Brain microvascular endothelial cell (primary cell): ENCODE measurements at regions not wholly inside any gene's neighbourhood (a gene's known extent, or its start where the extent isn't known, plus 50 kb on each side); places are given as distances from the start of the nearest gene placed in this dataset.

Experiments used
- DNase-seq: peaks from one replicate; pipeline ENCODE4 v3.0.0-alpha.2; 2020
- H3K27ac ChIP-seq: fragments of 250-450 bp; sonication (Bioruptor Pico); 2 replicates; pipeline ENCODE4 v1.5.1; 2020; ENCODE audit warnings: mild to moderate bottlenecking, moderate library complexity
- H3K27me3 ChIP-seq: fragments of 250-450 bp; sonication (Bioruptor Pico); replicated peaks from 2 replicates; pipeline ENCODE4 v1.5.1; 2020; ENCODE audit warnings: mild to moderate bottlenecking
- H3K36me3 ChIP-seq: fragments of 250-450 bp; sonication (Bioruptor Pico); replicated peaks from 2 replicates; pipeline ENCODE4 v1.5.1; 2020; ENCODE audit warnings: mild to moderate bottlenecking
- H3K4me3 ChIP-seq: 2 replicates; pipeline ENCODE4 v1.5.1; 2011; ENCODE audit warnings: low read depth, mild to moderate bottlenecking, control low read depth, low read length, moderate library complexity
- CTCF ChIP-seq: IDR thresholded peaks from 2 replicates; pipeline ENCODE4 v1.5.1; 2011; ENCODE audit warnings: low read depth, mild to moderate bottlenecking, moderate library complexity, low read length, control low read depth, inconsistent platforms; ENCODE audit errors: missing control alignments
- in situ Hi-C: cut with HindIII; loops from 2 replicates; pipeline ENCODE4 v1.10.0; 2017; ENCODE audit warnings: low sequenced_read_pairs, low pct_ligation_motif_present

GRCh38 chr2:226643946-226644282 is 155.7 kb downstream of the IRS1 start:
- DNase-seq: no peak
- no peaks in the 10 kb centered on the region for H3K36me3 ChIP-seq
- peak overlapping the region; percentile 94 for H3K27ac ChIP-seq
- H3K4me3 ChIP-seq: no peak overlapping the region
- H3K27me3 ChIP-seq: no peaks in the 10 kb centered on the region
- in situ Hi-C loops: no loop called here
- TF ChIP-seq CTCF: no peak

- Histone ChIP-seq H3K27ac (peak overlapping the region; percentile 94), H3K36me3 (no peaks in the 10 kb centered on the region), H3K4me3 (no peak overlapping the region), H3K27me3 (no peaks in the 10 kb centered on the region)
- DNase-seq: no peak
- in situ Hi-C loops: no loop called here
- no peak for TF ChIP-seq CTCF
These were observed 156.3 kb downstream of the IRS1 start for GRCh38 chr2:226643030-226643945.

- no peak for TF ChIP-seq CTCF
- H3K27me3 ChIP-seq: no peaks in the 10 kb centered on the region
- no peak overlapping the region for H3K4me3 ChIP-seq
- no peaks in the 10 kb centered on the region for H3K36me3 ChIP-seq
- no peak for DNase-seq
- in situ Hi-C loops: no loop called here
- H3K27ac ChIP-seq: no peak overlapping the region
These were observed 158.6 kb downstream of the IRS1 start for GRCh38 chr2:226641008-226641407.

- no peaks in the 10 kb centered on the region for H3K27me3 ChIP-seq
- in situ Hi-C loops: no loop called here
- no peak for DNase-seq
- no peaks in the 10 kb centered on the region for H3K36me3 ChIP-seq
- no peak overlapping the region for H3K4me3 ChIP-seq
- TF ChIP-seq CTCF: no peak
- no peak overlapping the region for H3K27ac ChIP-seq
These were observed 159.1 kb downstream of the IRS1 start for GRCh38 chr2:226640501-226640900.

- H3K27me3 ChIP-seq: no peaks in the 10 kb centered on the region
- in situ Hi-C loops: no loop called here
- H3K27ac ChIP-seq: no peak overlapping the region
- no peaks in the 10 kb centered on the region for H3K36me3 ChIP-seq
- H3K4me3 ChIP-seq: no peak overlapping the region
- no peak for DNase-seq
- no peak for TF ChIP-seq CTCF
These were observed 160.1 kb downstream of the IRS1 start for GRCh38 chr2:226639550-226639949.

- H3K27ac ChIP-seq: no peak overlapping the region
- TF ChIP-seq CTCF: no peak
- H3K27me3 ChIP-seq: no peaks in the 10 kb centered on the region
- no peak for DNase-seq
- in situ Hi-C loops: no loop called here
- no peaks in the 10 kb centered on the region for H3K36me3 ChIP-seq
- H3K4me3 ChIP-seq: no peak overlapping the region
These were observed 161.0 kb downstream of the IRS1 start for GRCh38 chr2:226638576-226638975.
